ENCODE measurements at regions not wholly inside any gene's neighbourhood (a gene's known extent, or its start where the extent isn't known, plus 50 kb on each side); places are given as distances from the start of the nearest gene placed in this dataset.
"Not testable (repeated sequence)": the region's sequence is repeated elsewhere in the genome, so short reads cannot be mapped to it uniquely, and the experiment has no call there.

GRCh38 chrX:139008185-139008584, 296.7 kb upstream of the FGF13 start:
- Histone ChIP-seq H3K9me3 (ENCODE audit: control extremely low read depth in 1 of 3, control insufficient read depth in 2 of 3, insufficient read depth in 1 of 3, low read length in 2 of 3) (peaks cover 0 to 2% (median 0%) of the 10 kb centered on the region in 3 donors), H3K4me2 (replicated peaks; ENCODE audit: low read depth, low read length, poor library complexity, severe bottlenecking) (no peak overlapping the region), H3K4me1 (ENCODE audit: control insufficient read depth in 2 of 2, insufficient read depth in 2 of 2, low read length in 2 of 2) (no peaks in the 10 kb centered on the region), H3K27ac (ENCODE audit: low read length in 2 of 2) (no peak overlapping the region), H2AFZ (ENCODE audit: insufficient read depth, low read depth, low read length, poor library complexity, severe bottlenecking) (no peak overlapping the region), H3K36me3 (replicated peaks in 1 of 2; ENCODE audit: control extremely low read depth in 1 of 2, control insufficient read depth in 1 of 2, extremely low read depth in 1 of 2, insufficient read depth in 2 of 2, low read length in 1 of 2) (no peaks in the 10 kb centered on the region), H4K20me1 (ENCODE audit: control insufficient read depth, insufficient read depth, low read length, poor library complexity, severe bottlenecking) (no peaks in the 10 kb centered on the region), H3K4me3 (ENCODE audit: control extremely low read depth in 1 of 5, extremely low read depth in 1 of 5, insufficient read depth in 1 of 5, low read depth in 2 of 5, low read length in 4 of 5) (no peak overlapping the region), H3K27me3 (replicated peaks in 1 of 4; ENCODE audit: control extremely low read depth in 1 of 4, control insufficient read depth in 3 of 4, insufficient read depth in 4 of 4, low read length in 3 of 4) (no peaks in the 10 kb centered on the region), H3K79me2 (ENCODE audit: control insufficient read depth, insufficient read depth, low read length) (no peaks in the 10 kb centered on the region), H3K9ac (ENCODE audit: low read length) (no peak overlapping the region)
- ChIA-PET CTCF (no interaction called here), POLR2A (no interaction called here)
- ATAC-seq (ENCODE audit: low read depth), result no peak
- intact Hi-C loops (cut with micrococcal nuclease), result no loop called here
- 100% methylated on average over 2 of the region's 4 CpGs for WGBS (ENCODE audit: insufficient coverage)
- Mint-ChIP-seq H3K27ac (no peak overlapping the region), H3K9me3 (ENCODE audit: insufficient read depth) (no peaks in the 10 kb centered on the region), H3K27me3 (no peaks in the 10 kb centered on the region), H3K4me1 (no peaks in the 10 kb centered on the region), H3K4me3 (no peak overlapping the region)
- no peak for DNase-seq
- no peak for TF ChIP-seq CTCF (IDR thresholded peaks at IDR 0.05)
- TF ChIP-seq EZH2 (IDR thresholded peaks at IDR 0.05; ENCODE audit: borderline replicate concordance, insufficient read depth, low read depth, low read length, poor library complexity, severe bottlenecking), result no peak

GRCh38 chrX:139003856-139004527, 292.5 kb upstream of the FGF13 start:
- H3K9me3 Mint-ChIP-seq (ENCODE audit: insufficient read depth); H3K27me3 ChIP-seq (replicated peaks in 1 of 4; ENCODE audit: control extremely low read depth in 1 of 4, control insufficient read depth in 3 of 4, insufficient read depth in 4 of 4, low read length in 3 of 4); H3K9ac ChIP-seq (ENCODE audit: low read length); POLR2A ChIA-PET; H3K4me2 ChIP-seq (replicated peaks; ENCODE audit: low read depth, low read length, poor library complexity, severe bottlenecking); H2AFZ ChIP-seq (ENCODE audit: insufficient read depth, low read depth, low read length, poor library complexity, severe bottlenecking); H3K4me1 ChIP-seq (ENCODE audit: control insufficient read depth in 2 of 2, insufficient read depth in 2 of 2, low read length in 2 of 2); H3K4me3 ChIP-seq (ENCODE audit: control extremely low read depth in 1 of 5, extremely low read depth in 1 of 5, insufficient read depth in 1 of 5, low read depth in 2 of 5, low read length in 4 of 5); intact Hi-C loops (cut with micrococcal nuclease); H3K4me1 Mint-ChIP-seq; H4K20me1 ChIP-seq (ENCODE audit: control insufficient read depth, insufficient read depth, low read length, poor library complexity, severe bottlenecking); H3K27ac ChIP-seq (ENCODE audit: low read length in 2 of 2); H3K27ac Mint-ChIP-seq; H3K27me3 Mint-ChIP-seq; ATAC-seq (ENCODE audit: low read depth); H3K4me3 Mint-ChIP-seq; H3K79me2 ChIP-seq (ENCODE audit: control insufficient read depth, insufficient read depth, low read length); H3K36me3 ChIP-seq (replicated peaks in 1 of 2; ENCODE audit: control extremely low read depth in 1 of 2, control insufficient read depth in 1 of 2, extremely low read depth in 1 of 2, insufficient read depth in 2 of 2, low read length in 1 of 2); CTCF ChIA-PET; DNase-seq; H3K9me3 ChIP-seq (ENCODE audit: control extremely low read depth in 1 of 3, control insufficient read depth in 2 of 3, insufficient read depth in 1 of 3, low read length in 2 of 3): not testable (repeated sequence)
- 95% methylated on average over 9 of the region's 34 CpGs for WGBS (ENCODE audit: insufficient coverage)
